Peyer's patch (tissue), 4 donors: ENCODE measurements at regions not wholly inside any gene's neighbourhood (a gene's known extent, or its start where the extent isn't known, plus 50 kb on each side); places are given as distances from the start of the nearest gene placed in this dataset.

Source experiments
- POLR2A ChIP-seq, 2 donors: fragments of 450-650 bp; IDR thresholded peaks; one replicate each; pipeline ENCODE4 v1.5.1; 2017; ENCODE audit warnings: antibody characterized with exemption in 2 of 2, mild to moderate bottlenecking in 2 of 2, moderate library complexity in 2 of 2
- TF ChIP-seq, protein P1 (sequence below), 6 experiments: fragments of 450-650 bp in 4 of 6; fragments of 200-600 bp in 2 of 6; sonication (generic) in 1 of 6; IDR thresholded peaks; one replicate each; pipeline ENCODE4 v1.5.1; 2017 to 2019; ENCODE audit warnings: antibody characterized with exemption in 6 of 6, mild to moderate bottlenecking in 3 of 6, moderate library complexity in 1 of 6

GRCh38 chr5:89137148-89137547, 254.2 kb upstream of the MEF2C start:
- TF ChIP-seq, protein P1, sequence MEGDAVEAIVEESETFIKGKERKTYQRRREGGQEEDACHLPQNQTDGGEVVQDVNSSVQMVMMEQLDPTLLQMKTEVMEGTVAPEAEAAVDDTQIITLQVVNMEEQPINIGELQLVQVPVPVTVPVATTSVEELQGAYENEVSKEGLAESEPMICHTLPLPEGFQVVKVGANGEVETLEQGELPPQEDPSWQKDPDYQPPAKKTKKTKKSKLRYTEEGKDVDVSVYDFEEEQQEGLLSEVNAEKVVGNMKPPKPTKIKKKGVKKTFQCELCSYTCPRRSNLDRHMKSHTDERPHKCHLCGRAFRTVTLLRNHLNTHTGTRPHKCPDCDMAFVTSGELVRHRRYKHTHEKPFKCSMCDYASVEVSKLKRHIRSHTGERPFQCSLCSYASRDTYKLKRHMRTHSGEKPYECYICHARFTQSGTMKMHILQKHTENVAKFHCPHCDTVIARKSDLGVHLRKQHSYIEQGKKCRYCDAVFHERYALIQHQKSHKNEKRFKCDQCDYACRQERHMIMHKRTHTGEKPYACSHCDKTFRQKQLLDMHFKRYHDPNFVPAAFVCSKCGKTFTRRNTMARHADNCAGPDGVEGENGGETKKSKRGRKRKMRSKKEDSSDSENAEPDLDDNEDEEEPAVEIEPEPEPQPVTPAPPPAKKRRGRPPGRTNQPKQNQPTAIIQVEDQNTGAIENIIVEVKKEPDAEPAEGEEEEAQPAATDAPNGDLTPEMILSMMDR (IDR thresholded peaks at IDR 0.05), result no peak
- TF ChIP-seq POLR2A (IDR thresholded peaks at IDR 0.05), result no peak
